GM12878 (cell line): ENCODE measurements at regions not wholly inside any gene's neighbourhood (a gene's known extent, or its start where the extent isn't known, plus 50 kb on each side); places are given as distances from the start of the nearest gene placed in this dataset.

Source experiments
- BACH1 ChIP-seq: fragments of 450-650 bp; IDR thresholded peaks from 2 replicates; pipeline ENCODE4 v1.6.1; 2017; ENCODE audit warnings: mild to moderate bottlenecking, borderline replicate concordance
- BRCA1 ChIP-seq: IDR thresholded peaks from 2 replicates; pipeline ENCODE4 v1.6.1; 2011; ENCODE audit warnings: low read depth, low read length, improper control_type of control experiment
- CTCF ChIP-seq, 3 experiments: IDR thresholded peaks in 2 of 3; conservative IDR thresholded peaks in 1 of 3; 2 replicates each; pipeline ENCODE4 v1.5.1; 2011; ENCODE audit warnings: low read depth in 3 of 3, low read length in 3 of 3, mild to moderate bottlenecking in 3 of 3, control low read depth in 2 of 3, moderate library complexity in 2 of 3, inconsistent platforms in 1 of 3, mixed read lengths in 1 of 3; ENCODE audit not compliant: control insufficient read depth in 2 of 3, insufficient read depth in 1 of 3; ENCODE audit errors: extremely low read depth in 1 of 3
- EGR1 ChIP-seq, 2 experiments: IDR thresholded peaks; 1 replicate in 1 of 2; 2 replicates in 1 of 2; pipeline ENCODE4 v1.6.1; 2011 to 2012; ENCODE audit warnings: low read depth in 2 of 2, low read length in 2 of 2, borderline replicate concordance in 1 of 2, mild to moderate bottlenecking in 1 of 2, moderate library complexity in 1 of 2
- FOS ChIP-seq: IDR thresholded peaks from 3 replicates; pipeline ENCODE4 v1.6.1; 2011; ENCODE audit warnings: borderline replicate concordance; ENCODE audit not compliant: insufficient read length; ENCODE audit errors: extremely low read depth
- FOXM1 ChIP-seq: IDR thresholded peaks from 2 replicates; pipeline ENCODE4 v1.6.1; 2012; ENCODE audit warnings: low read depth, mild to moderate bottlenecking, inconsistent platforms, low read length, moderate library complexity
- HDGF ChIP-seq: fragments of 450-650 bp; IDR thresholded peaks from 2 replicates; pipeline ENCODE4 v1.6.1; 2016; ENCODE audit warnings: antibody characterized with exemption
- MYB ChIP-seq: fragments of 150-350 bp; IDR thresholded peaks from 2 replicates; pipeline ENCODE4 v1.6.1; 2014; ENCODE audit warnings: mild to moderate bottlenecking, low read depth, low read length, borderline replicate concordance
- MYC ChIP-seq: IDR thresholded peaks from 2 replicates; pipeline ENCODE4 v1.6.1; 2011; ENCODE audit warnings: mild to moderate bottlenecking, low read length, moderate library complexity, inconsistent platforms; ENCODE audit not compliant: insufficient read depth, insufficient replicate concordance, insufficient read length, severe bottlenecking
- POLR2A ChIP-seq: IDR thresholded peaks from 2 replicates; pipeline ENCODE4 v1.6.1; 2011; ENCODE audit warnings: low read depth, mild to moderate bottlenecking, low read length
- ZBTB33 ChIP-seq: fragments of 450-650 bp; IDR thresholded peaks from 2 replicates; pipeline ENCODE4 v1.6.1; 2017; ENCODE audit warnings: mild to moderate bottlenecking

- TF ChIP-seq POLR2A (no peak), ZBTB33 (no peak), BACH1 (no peak), BRCA1 (no peak), FOXM1 (no peak), EGR1 (IDR thresholded peaks at IDR 0.05; ENCODE audit: borderline replicate concordance in 1 of 2, low read depth in 2 of 2, low read length in 2 of 2) (no peak), MYB (no peak), MYC (no peak), HDGF (no peak), FOS (no peak), CTCF (IDR thresholded peaks at IDR 0.05 in 2 of 3, conservative IDR thresholded peaks at IDR 0.05 in 1 of 3; ENCODE audit: control insufficient read depth in 2 of 3, extremely low read depth in 1 of 3, insufficient read depth in 1 of 3, low read depth in 3 of 3, low read length in 3 of 3) (no peak)
Observed at GRCh38 chr10:94174838-94175237, 181.1 kb downstream of the PLCE1 start.
